NOMO-1 treated with DMSO at 0.1 percent for 48 hours (cell line): ENCODE measurements at regions not wholly inside any gene's neighbourhood (a gene's known extent, or its start where the extent isn't known, plus 50 kb on each side); places are given as distances from the start of the nearest gene placed in this dataset.
"Not testable (repeated sequence)": the region's sequence is repeated elsewhere in the genome, so short reads cannot be mapped to it uniquely, and the experiment has no call there.

Experiments used
- DNase-seq: peaks from one replicate; lab custom pipeline; 2025; ENCODE audit not compliant: unreplicated experiment; lab: John Stamatoyannopoulos, UW

DNA sequence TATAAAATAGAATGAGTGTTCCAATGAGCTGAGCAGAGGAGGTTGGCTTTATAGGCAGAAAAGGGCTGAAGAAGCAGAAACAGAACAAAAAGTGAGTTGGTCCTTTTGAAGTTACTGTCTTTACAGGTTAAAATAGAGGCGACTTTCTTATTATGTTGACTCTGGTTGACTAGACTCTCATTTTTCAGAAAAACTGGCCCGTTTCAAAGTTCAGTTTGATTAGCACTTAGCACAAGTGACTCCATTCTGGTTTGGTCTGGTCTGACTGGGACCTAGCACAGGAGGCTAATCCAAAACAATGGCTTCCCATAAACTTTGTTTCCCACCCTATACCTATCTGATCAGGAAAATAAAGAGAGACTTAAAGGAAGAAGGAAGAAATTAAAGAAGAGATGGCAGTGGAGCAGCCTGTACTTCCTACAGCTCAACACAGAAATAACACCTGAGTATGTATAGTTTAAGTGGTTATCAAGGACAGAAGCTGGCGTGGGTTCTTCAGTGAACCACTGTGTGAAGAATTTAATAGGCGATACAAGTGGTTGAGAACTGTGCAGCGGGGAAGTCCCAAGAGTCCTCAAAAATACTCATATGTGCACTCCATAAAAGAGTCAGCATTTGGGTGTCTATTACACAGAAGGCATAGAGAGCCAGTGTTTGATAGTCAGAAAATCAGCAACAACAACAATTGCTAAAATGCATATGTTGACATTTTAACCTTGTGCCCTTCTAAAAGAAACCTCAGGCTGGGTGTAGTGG, 554.8 kb upstream of the HTR2C start:
- DNase-seq: no peak

DNA sequence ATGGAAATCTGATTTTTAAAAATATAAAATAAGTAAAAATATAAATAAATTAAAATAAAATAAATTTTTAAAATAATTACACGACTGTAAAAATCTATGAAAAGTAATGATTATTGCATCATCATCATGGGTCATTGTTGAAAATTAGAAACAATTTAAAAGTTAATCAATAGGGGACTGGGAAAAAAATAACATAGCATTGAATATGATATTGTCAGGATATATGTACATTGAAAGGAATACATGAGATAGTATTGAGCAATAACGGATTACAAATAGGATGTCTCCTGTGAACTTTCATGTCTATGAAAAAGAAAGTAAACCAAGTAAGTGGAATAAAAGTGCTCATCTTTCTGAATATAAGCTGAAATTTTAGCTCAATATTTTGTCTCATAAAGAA, 566.8 kb upstream of the HTR2C start:
- no peak for DNase-seq

DNA sequence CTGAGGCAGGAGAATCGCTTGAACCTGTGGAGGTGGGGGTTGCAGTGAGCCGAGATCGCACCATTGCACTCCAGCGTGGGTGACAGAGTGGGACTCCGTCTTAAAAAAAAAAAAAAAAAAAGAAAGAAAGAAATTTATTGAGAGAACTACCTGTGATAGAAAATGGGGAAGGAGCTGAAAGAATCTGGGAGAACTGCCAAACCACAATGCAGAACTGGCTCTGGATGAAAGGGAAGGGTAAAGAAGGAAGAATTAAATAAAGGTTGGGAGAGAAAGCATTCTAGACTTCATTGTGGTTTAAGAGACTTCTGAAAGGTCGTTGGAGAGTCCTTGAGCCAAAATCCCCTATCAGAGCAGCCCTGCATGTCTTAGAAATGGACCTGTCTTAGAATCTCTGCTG, 567.9 kb upstream of the HTR2C start:
- no peak for DNase-seq

DNA sequence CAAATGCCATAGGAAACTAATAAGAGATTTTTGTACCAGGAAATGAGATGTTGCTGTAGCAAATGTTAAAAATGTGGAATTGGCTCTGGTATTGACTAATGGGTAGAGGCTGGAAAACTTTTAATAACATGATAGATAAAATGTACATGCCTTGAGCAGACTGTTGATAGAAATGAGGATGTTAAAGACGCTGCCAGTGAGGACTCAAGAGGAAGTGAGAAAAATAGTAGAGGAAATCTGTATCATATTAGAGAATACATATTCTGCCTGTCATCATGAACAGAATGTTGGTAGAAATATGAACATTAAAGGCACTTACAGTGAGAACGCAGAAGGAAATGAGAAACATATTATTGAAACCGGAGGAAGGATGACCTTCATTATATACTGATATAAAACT, 577.2 kb upstream of the HTR2C start:
- peak; percentile 57 for DNase-seq

DNA sequence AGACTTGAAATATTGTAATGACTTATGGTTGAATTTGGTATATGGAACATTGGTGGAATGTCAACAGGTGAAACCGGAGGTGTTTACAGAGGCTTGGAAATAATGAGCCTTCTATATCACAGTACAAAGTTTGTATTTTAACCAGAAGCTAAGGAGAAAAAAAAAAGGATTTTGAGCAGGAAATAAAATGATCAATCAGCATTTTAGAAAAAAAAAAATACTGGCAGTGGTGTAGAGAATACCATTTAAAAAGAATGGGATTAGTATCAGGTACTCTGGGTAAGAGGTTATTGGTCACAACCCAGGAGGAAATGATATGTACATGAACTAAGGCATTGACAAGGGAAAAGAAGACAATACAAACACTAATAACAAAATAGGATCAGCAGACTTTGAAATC, 587.1 kb upstream of the HTR2C start:
- no peak for DNase-seq

DNA sequence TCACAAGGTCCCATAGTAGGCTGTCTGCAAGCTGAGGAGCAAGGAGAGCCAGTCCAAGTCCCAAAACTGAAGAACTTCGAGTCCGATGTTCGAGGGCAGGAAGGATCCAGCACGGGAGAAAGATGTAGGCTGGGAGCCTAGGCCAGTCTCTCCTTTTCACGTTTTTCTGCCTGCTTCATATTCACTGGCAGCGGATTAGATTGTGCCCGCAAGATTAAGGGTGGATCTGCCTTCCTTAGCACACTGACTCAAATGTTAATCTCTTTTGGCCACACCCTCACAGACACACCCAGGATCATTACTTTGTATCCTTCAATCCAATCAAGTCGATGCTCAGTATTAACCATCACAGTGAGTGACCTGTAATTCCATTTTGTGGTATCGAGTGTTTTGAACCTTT, 592.2 kb upstream of the HTR2C start:
- not testable (repeated sequence) for DNase-seq

DNA sequence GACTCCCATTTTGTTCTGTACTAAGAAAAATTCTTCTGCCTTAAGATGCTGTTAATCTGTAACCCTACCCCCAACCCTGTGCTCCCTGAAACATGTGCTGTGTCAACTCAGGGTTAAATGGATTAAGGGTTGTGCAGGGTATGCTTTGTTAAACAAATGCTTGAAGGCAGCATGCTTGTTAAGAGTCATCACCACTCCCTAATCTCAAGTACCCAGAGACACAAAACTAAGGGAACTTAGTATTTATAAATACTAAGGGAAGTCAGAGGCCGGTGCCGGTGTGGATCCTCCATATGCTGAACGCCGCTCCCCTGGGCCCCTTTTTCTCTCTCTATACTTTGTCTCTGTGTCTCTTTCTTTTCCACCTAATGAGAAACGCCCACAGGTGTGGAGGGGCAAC, 593.2 kb upstream of the HTR2C start:
- not testable (repeated sequence) for DNase-seq

DNA sequence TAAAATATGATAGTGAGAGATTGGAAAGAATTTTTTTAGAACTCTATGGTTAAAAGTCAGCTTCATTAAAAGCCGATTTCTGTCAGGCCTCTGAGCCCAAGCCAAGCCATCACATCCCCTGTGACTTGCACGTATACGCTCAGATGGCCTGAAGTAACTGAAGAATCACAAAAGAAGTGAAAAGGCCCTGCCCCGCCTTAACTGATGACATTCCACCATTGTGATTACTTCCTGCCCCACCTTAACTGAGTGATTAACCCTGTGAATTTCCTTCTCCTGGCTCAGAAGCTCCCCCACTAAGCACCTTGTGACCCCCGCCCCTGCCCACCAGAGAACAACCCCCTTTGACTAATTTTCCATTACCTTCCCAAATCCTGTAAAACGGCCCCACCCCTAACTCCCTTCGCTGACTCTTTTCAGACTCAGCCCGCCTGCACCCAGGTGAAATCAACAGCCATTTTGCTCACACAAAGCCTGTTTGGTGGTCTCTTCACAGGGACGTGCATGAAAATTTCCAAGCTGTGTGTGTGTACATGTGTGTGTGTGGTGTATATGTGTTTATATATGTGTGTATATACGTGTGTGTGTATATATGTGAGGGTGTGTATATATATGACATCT, 595.5 kb upstream of the HTR2C start:
- DNase-seq: not testable (repeated sequence)

DNA sequence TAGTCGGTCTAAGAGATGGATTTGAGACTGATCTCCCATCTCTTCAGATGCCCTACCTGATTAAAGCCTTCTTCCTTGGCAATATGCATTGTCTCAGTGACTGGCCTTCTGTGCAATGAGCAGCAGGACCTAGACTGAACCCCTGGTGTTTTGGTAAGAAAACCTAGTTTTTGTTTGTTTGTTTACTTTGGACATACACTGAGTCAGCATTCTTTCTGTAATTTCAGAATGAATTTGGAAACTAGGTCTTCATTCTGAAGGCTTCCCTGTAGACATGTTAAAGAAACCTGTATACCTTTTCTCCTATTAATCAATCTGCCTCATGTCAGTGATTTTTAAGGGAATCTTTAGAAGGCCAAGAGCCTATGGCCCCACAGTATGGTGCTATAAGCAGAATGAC, 597.5 kb upstream of the HTR2C start:
- DNase-seq: no peak

DNA sequence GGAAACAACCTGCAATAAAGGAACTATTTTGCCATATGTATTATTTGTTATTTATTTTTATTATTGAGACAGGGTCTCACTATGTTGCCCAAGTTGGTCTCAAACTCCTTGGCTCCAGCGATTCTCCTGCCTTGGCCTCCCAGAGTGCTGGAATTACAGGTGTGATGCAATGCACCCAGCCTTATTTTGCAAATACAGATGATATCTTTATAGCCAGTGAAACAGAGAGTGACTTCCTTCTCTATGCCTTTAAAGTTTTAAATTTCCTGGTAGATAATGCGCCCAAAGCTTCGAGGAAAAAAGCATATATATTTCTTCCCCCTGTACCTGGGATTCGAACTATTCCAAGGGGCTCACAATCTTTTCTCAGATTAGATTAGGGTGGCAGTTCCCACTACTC, 601.1 kb upstream of the HTR2C start:
- no peak for DNase-seq

DNA sequence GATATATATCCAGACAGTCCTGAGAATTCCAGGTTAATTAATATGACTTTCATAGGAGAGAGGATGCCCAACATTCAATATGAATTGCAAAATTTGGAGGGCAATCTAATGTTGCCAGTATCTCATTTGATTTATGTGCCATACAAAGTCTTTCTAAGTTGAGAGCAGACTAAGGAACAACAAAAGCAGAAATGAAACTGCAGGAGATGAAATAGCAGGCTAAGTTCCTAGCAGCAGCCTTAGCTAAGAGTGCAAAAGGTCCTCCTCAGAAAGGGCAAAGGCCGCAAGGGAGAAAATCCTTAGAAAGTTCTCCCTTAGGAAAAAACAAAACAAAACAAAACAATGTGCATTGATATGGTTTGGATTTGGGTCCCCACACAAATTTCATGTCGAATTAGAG, 602.9 kb upstream of the HTR2C start:
- peak; percentile 95 for DNase-seq

DNA sequence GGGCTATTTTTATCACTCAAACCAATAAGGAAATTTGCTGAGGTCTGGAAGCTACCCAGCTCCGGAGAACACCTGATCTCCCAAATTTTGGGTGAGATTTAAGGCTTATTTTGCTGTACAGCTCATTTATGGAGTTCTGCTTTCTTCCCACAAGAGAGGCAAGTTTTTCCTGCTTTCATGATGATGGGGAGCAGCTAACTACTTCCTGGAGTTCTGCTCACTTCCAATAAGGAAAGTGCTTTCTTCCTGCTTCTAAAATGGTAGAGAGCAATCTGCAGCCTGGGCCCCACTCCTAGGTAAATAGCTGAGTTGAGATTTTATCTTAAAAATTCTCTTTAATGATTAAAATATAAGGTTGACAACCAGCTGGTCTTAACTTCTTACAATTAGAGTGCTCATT, 606.0 kb upstream of the HTR2C start:
- no peak for DNase-seq

DNA sequence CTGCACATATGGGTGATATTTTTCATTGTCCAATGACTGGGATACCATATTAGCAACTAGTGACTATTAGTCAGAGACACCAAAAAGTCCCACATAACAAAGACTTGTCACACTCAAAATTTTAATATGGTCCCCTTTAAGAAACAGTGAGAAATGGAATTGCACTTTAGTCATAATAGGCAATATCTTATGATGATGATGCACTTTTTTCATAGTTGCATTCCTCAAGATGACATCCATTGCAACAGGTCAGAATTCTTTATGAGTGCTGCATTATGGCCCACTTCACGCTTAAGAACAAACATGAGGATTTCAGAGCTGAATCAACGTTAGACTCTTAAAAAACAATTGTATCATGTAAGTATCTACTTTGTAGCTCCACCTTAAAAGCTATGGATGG, 608.4 kb upstream of the HTR2C start:
- DNase-seq: no peak

DNA sequence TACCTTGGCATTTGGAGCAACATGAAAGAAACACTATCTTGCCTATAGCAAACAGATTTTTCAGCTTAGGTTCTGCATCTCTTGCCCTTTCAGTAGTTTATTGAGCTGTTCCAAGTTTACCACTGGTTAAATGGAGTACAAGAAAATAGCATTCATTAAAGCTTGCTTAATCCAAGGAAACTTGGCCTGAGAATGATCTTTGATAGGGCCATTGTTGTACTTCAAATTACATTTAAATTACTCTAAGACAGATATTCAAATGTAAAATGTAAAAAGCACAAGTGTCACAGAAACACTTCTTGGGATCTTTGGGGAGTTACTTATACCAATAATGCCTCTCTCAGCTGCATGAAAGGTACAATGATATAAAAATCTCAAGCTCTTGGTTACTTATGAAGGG, 609.0 kb upstream of the HTR2C start:
- no peak for DNase-seq

DNA sequence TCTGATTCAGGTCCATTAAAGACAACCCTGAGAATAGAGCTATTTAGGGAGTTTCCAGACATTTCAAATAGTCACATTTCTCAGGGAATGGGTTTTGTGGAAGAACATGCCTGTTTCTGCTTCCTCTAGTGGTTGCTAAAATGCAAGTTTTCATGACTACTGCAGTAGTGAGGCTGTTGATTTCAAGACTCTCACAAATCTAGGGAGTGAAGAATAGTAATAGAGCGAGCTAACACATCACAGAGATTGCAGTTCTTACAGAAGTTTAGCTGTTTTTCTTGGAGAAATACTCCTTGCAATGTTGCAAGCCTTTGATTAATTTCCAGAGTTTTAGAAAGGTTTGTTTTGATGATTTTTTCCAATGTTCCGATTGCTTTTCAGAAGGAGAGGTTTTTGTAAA, 610.2 kb upstream of the HTR2C start:
- no peak for DNase-seq

DNA sequence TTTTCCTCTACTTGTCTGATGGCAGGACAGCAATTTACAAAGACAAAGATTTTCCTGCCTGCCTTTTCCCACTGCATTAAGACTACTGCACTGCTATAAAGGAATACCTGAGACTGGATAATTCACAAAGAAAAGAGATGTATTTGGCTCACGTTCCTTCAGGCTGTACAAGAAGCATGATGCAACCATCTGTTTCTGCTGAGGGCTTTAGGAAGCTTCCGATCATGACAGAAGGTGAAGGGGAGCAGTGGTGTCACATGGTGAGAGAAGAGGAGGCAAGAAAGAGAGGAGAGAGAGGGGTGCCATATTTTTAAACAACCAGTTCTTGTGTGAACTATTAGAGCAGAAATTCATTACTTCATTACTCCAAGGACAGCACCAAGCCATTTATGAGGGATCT, 617.1 kb upstream of the HTR2C start:
- DNase-seq: no peak

DNA sequence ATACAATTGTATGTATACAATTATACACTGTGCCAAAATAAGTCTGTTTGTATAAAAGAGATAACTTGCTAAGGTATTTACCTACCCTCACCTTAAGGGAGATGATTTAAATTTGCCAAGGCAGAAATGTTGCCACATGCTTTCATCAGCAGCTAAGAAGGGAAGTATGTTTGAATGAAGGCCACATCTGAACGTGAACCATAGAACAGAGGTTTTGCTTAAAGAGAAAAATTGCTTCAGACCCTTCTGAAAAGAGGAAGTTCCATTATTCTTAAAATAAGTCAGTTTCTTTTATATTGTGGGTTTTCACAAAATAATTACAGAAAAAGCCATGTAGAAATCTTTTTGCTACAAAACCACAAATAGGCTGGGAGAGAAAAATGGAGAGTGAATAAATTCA, 621.5 kb upstream of the HTR2C start:
- DNase-seq: peak; percentile 98

DNA sequence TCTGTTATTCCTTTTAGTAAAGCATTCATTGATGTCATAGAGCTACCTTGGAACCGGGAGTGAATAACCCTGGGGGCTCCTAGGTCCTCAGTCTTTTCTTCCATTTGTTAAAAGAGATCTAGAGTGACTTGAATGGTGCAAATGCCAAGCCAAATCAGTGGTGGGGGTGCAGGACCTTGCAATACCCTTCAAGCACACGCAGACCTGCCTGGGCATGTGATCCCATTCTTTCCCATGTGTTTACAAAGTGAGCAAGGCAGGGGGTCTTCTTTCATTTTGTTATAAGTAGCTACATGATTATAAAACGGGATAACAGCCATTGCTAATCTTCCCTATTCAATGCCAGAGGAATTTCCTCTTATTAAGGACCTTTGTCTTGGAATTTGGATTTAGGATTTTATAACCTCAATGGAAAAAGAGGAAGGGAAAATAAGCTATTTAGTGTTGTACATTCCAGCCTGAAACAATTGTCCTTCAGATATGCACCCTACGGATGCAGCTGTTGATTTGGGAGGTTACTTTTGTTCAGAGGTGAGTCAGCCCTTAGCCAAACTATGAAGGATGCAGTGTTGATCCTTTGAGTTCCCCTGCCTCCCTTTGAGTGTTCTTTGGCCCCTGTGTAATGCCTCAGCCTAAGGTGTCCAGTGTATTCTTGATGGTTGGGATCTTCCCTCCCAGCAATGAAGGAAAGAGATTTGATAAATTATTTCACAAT, 623.8 kb upstream of the HTR2C start:
- DNase-seq: no peak

DNA sequence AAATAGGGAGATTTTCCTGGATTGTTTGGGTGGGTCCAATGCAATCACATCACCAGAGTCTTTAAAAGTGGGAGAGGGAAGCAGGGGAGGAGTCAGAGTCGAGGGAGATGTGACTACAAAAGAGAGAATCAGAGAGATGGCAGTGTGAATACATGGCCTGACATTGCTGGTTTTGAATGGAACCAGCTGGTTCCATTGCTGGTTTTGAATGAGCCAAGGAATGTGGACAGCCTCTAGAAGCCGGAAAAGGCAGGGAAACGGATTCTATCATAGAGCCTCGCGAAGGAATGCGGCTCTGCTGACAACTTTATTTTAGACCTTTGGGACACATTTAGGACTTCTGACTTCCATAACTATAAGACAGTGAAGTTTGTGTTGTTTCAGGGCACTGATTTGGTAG, 627.0 kb upstream of the HTR2C start:
- DNase-seq: no peak

DNA sequence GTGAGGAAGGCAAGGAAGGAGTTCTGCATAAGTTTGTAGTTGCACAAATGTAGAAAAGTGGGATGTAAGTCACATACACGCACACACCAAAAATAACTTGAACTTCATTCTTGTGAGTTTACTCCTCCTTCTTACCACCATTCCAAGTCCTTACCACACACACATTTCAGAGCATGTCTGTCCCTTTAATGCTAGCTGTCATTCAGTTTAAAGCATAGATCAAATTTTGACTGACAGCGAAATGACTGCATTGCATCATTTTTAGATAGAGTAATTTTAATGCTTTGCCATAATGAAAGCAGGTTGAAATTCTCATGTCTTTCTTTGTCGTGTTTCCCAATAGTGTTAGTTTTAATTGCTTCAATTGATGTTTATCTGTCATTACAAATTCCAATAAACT, 629.6 kb upstream of the HTR2C start:
- DNase-seq: peak; percentile 68

DNA sequence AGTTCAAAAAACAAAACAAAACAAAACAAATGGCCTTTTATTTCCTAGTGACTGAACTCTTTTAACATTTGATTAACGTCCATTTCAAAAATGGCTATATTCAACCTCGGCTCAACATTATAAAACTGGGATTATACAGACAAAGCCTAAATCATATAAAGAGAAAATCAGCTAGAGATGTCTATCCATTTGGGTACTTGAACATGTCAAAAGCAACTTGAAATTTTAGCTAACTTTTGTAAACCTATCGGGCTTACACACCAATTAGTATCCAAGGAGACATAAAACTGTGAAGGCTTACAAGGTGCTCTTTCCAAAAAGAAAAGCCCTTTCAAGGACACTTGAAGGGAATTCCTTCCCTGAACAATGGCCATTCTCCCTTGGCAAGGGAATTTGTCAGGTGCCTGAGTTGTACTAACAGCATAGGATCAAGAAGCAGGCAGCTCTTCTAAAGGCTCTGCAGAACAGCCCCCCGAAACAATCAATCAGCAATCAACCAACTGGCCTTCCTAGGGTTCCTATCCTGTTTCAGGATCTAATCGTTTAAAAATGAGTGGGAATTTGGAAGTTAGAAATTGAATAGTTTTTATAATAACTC, 633.7 kb upstream of the HTR2C start:
- DNase-seq: no peak

DNA sequence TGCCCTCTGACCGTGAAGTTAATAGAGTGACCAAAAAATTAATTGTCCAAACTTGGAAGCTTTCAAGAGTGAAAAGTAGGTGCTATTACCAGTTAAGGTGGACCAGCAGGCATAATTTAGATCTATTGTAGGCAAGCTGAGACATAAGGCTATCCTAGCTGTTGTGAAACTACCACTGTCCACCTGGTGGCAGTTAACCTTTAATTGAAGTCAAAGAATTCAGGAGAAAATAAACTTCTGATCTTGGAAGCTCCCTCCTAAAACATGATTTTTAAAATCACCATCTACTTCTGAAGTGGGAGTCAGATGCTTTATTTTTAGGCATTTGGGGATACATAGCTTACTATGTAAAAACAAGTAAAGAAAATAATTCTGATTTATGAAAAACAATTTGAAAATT, 636.3 kb upstream of the HTR2C start:
- no peak for DNase-seq
